UCSD-AML1 (cell line): ENCODE measurements at regions not wholly inside any gene's neighbourhood (a gene's known extent, or its start where the extent isn't known, plus 50 kb on each side); places are given as distances from the start of the nearest gene placed in this dataset.
"Not testable (repeated sequence)": the region's sequence is repeated elsewhere in the genome, so short reads cannot be mapped to it uniquely, and the experiment has no call there.

Experiments used
- DNase-seq: peaks from one replicate; lab custom pipeline; 2025; ENCODE audit not compliant: unreplicated experiment; lab: John Stamatoyannopoulos, UW

- no peak for DNase-seq
These were observed 65.6 kb upstream of the ARHGAP29 start for GRCh38 chr1:94303005-94303404.

GRCh38 chr1:94302497-94302896 lies 65.1 kb upstream of the ARHGAP29 start:
- DNase-seq: no peak

- no peak for DNase-seq
These were observed 63.8 kb upstream of the ARHGAP29 start for GRCh38 chr1:94301186-94301585.

- DNase-seq: no peak
These were observed 63.3 kb upstream of the ARHGAP29 start for GRCh38 chr1:94300731-94301130.

DNA sequence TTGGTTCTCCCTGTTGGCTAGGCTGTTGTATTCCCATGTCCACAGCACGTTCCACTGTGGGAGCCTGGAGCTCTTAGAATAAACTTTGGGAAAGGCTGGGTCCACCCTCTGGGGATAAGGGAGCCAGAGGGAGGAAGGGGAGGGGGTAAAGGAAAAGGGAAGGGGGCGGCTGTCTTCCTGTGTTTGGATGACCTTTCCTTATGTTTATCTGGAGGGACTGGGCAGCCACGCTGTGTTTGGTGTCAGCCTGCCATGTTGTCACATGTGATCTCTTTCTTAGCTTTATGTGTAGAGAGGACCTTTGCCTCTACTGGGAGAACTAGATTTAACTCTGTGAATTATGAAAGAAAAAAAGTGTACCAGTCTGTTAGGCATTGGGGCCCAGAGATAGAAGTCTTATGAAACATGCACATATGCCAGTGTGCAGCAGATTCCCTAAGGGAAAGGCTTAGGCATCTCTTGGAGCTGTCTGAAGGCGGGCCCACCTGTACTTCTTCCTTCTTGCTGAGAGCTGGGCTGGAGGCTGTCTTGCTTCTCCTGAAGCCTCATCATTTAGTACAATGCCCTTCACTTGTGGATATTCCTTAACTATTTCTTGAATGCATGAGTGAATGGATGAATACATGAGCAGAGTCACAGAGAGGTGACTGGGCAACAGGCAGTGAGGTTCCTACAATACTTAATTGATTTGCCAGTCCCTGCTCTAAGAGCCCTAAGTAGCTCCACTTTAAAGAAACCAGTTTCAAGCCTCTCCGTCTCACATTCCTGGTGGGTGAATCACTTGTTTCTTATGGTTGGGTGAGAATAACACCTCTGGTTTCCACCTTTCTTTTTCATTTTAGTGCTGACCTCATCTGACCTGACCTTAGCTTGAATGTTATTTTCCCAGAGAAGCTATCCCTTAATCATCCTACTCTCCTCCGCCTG lies 62.5 kb upstream of the ARHGAP29 start:
- no peak for DNase-seq

DNA sequence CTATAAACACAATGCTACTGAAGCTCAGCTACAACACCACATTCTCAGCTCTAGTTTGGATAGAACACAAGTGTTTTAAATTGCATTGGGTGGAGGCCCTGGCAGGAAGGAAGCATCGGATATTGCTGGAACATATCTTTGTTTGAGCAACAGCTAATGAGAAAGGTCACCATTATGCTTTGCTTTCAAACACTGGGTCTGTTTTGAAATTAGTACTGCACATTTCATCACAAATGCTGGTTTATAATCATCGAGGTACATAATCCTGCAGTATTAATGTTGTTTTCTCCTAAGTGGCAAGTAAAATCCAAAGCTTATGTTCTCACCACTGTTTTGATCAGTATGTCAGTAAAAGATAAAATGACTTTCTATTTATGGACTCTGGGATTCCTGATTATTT lies 61.5 kb upstream of the ARHGAP29 start:
- no peak for DNase-seq

GRCh38 chr1:94296018-94296417 lies 58.6 kb upstream of the ARHGAP29 start:
- DNase-seq: no peak

DNA sequence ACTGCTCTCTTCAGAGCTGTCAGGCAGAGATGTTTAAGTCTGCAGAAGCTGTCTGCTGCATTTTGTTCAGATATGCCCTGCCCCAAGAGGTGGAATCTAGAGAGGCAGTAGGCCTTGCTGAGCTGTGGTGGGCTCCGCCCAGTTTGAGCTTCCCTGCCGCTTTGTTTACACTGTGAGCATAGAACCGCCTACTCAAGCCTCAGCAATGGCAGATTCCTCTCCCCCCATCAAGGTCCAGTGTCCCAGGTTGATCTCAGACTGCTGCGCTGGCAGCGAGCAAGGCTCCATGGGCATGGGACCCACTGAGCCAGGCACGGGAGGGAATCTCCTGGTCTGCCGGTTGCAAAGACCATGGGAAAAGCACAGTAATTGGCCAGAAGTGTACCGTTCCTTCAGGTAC lies 55.6 kb upstream of the ARHGAP29 start:
- DNase-seq: not testable (repeated sequence)

DNA sequence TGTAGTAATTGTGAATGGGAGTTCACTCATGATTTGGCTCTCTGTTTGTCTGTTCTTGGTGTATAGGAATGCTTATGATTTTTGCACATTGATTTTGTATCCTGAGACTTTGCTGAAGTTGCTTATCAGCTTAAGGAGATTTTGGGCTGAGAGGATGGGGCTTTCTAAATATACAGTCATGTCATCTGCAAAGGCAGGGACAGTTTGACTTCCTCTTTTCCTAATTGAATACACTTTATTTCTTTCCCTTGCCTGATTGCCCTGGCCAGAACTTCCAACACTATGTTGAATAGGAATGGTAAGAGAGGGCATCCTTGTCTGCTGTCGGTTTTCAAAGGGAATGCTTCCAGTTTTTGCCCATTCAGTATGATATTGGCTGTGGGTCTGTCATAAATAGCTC lies 51.9 kb upstream of the ARHGAP29 start:
- not testable (repeated sequence) for DNase-seq
